ENCODE measurements at regions not wholly inside any gene's neighbourhood (a gene's known extent, or its start where the extent isn't known, plus 50 kb on each side); places are given as distances from the start of the nearest gene placed in this dataset.
A peak's percentile ranks its signal among the peaks of the same experiment; 100 is the strongest.
"Not testable (repeated sequence)": the region's sequence is repeated elsewhere in the genome, so short reads cannot be mapped to it uniquely, and the experiment has no call there.

DNA sequence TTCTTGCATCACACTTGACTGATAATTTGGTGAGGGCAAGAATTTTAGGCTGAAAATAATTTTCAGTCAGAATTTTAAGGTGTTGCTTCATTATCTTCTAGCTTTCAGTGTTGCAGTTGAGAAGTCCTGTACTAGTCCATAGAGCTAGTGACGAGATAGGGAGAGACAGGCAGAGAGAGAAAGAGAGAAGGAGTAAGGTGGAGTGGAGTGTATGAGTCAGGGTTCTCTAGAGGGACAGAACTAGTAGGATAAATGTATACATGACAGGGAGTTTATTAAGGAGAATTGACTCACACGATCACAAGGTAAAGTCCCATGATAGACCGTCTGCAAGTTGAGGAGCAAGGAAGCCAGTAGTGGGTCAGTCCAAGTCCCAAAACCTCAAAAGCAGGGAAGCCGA lies 127.2 kb downstream of the UTP18 start:
- DNase-seq (ENCODE audit: extremely low read depth in 1 of 2, low read depth in 1 of 2) = no peak

GRCh38 chr17:51387986-51388385 lies 127.6 kb downstream of the UTP18 start:
- DNase-seq (ENCODE audit: extremely low read depth in 1 of 2, low read depth in 1 of 2) = no peak

GRCh38 chr17:51389875-51390274 lies 129.5 kb downstream of the UTP18 start:
- DNase-seq (ENCODE audit: extremely low read depth in 1 of 2, low read depth in 1 of 2) = no peak

- no peak for DNase-seq (ENCODE audit: extremely low read depth in 1 of 2, low read depth in 1 of 2)
Observed at GRCh38 chr17:51391982-51392654, 131.8 kb downstream of the UTP18 start.

DNA sequence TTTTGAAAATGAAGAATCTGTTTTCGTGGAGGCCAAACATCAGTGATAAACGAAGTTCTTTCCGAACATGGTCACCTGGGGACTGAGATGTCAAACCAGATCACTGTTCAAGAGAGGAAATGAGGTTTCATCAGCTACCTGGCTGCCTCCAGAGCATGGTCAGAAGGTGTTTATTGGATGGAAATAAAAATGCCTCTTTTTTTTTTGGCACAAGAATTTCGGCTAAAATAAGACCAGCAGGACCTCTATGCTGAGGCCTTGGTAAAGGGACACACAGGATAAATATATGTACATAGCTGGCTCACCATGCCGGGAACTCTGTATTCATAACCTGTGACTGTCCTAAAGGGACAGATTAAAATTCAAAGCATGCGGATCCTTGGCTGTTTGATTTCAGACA lies 135.3 kb downstream of the UTP18 start:
- DNase-seq (ENCODE audit: extremely low read depth in 1 of 2, low read depth in 1 of 2) = no peak

- DNase-seq (ENCODE audit: extremely low read depth in 1 of 2, low read depth in 1 of 2) = no peak
Observed at GRCh38 chr17:51397361-51398127, 137.2 kb downstream of the UTP18 start.

DNA sequence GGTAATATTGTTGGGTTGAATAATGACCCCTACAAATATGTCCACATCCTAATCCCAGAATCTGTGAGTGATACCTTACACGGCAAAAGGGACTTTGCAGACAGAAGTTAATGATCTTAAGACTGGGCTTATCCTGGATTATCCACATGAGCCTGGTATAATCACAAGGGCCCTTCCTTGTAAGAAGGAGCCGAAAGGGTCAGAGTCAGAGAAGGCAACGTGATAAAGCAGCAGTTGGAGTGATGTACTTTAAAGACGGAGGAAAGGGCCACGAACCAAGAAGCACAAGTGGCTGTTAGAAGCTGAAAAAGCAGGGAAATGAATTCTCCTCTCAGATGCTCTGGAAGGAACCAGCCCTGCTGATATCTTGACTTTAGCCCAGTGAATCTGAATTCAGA lies 137.8 kb downstream of the UTP18 start:
- DNase-seq (ENCODE audit: extremely low read depth in 1 of 2, low read depth in 1 of 2) = no peak

DNA sequence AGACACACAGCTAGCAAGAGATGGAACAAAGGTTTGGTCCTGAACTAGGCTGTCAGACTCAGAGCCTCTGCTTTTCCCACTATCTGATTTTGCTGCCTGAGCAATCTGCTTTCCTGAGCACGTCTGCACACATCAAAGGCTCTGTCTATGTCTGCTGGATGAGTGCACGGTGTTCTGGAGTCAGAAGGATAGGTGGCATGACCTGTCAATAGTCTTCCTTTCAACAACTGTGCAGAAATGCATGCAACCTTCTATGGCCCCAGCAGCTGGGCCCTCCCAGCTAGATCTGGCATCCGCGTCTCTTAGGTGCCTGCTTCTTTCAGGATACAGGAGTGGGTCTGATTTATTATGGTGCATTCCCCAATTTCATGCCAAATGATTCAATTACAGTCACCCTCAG lies 138.3 kb downstream of the UTP18 start:
- no peak for DNase-seq (ENCODE audit: extremely low read depth in 1 of 2, low read depth in 1 of 2)

GRCh38 chr17:51401279-51401678 lies 140.9 kb downstream of the UTP18 start:
- no peak for DNase-seq (ENCODE audit: extremely low read depth in 1 of 2, low read depth in 1 of 2)

GRCh38 chr17:51402899-51403298 lies 142.6 kb downstream of the UTP18 start:
- no peak for DNase-seq (ENCODE audit: extremely low read depth in 1 of 2, low read depth in 1 of 2)

- DNase-seq (ENCODE audit: extremely low read depth in 1 of 2, low read depth in 1 of 2) = no peak
Observed at GRCh38 chr17:51407576-51407975, 147.2 kb downstream of the UTP18 start.

GRCh38 chr17:51419476-51419875 lies 159.1 kb downstream of the UTP18 start:
- no peak for DNase-seq (ENCODE audit: extremely low read depth in 1 of 2, low read depth in 1 of 2)

- DNase-seq (ENCODE audit: extremely low read depth in 1 of 2, low read depth in 1 of 2) = no peak
Observed at GRCh38 chr17:51421525-51421924, 161.2 kb downstream of the UTP18 start.

GRCh38 chr17:51422634-51423033 lies 162.3 kb downstream of the UTP18 start:
- no peak for DNase-seq (ENCODE audit: extremely low read depth in 1 of 2, low read depth in 1 of 2)

DNA sequence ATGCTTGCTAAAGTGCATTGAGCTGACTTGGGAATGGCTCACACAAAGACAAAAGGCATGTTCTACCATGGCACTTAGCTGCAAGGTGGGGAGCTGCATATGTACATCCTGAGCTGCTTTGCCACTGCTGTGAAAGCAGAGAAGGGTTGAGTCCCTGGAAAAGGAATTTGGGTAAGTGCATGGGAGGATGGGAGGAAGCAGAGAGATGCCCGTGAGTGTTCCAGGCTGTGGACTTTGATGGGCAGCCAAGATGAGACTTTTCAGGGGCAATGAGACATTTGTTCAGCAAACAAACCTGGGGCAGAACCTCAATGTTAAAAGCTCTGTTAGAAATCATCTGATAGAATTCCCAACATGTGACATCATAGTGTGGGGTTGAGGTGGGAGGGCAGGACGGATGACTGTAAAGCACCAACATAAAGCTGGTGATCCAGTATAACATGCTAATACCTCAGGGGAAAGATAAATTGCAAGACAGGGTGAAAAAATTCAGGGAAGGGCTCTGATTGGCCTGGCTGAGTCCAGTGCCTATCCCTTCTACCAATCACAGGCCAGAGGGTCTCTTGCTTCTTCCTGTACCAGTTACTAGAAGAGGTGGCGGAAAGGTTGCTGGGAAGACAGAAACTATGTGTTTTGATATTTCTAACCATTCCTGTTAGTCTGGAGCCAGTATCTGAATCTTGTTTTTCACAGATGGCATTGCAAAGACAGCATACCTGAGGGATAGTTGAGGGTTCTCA lies 163.2 kb downstream of the UTP18 start:
- no peak for DNase-seq (ENCODE audit: extremely low read depth in 1 of 2, low read depth in 1 of 2)

DNA sequence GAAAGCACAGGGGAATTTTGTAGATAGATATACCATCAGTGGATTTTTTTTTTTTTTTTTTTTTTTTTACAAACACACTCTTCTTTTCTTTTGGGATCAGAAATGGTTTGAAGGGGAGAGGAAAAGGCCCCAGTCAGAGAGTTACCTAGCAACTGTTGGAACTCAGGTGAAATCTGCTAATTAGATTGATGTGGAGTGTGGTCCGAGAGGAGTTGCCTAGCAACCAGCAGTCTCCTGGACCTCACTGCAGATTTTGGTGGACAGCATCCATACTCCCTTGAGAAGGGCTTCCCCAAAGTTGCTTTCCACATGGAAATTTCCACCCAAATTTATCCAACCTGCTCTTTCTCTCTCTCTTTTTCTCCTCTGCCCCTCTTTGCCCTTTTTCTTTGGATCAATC lies 165.4 kb downstream of the UTP18 start:
- no peak for DNase-seq (ENCODE audit: extremely low read depth in 1 of 2, low read depth in 1 of 2)

DNA sequence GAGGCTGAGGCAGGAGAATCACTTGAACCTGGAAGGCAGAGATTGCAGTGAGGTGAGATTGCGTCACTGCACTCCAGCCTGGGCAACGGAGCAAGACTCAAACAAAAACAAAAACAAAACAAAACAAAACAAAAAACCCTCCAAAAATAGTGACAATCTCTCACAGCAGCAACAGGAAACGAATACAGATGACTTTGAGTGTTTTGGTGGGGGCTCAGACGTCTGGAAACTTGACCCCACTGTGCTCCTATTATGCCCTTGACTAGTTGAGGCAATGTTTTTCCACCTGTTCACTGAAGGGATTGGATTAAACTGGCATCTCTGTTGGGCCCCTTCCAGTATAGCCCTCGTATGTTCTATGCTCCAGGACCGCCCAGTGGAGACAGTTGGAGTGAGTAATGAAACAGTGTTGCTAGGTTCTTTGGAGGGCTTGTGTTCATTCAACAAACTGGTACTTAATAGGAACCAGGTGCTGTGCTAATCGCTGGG lies 167.0 kb downstream of the UTP18 start:
- no peak for DNase-seq (ENCODE audit: extremely low read depth in 1 of 2, low read depth in 1 of 2)

DNA sequence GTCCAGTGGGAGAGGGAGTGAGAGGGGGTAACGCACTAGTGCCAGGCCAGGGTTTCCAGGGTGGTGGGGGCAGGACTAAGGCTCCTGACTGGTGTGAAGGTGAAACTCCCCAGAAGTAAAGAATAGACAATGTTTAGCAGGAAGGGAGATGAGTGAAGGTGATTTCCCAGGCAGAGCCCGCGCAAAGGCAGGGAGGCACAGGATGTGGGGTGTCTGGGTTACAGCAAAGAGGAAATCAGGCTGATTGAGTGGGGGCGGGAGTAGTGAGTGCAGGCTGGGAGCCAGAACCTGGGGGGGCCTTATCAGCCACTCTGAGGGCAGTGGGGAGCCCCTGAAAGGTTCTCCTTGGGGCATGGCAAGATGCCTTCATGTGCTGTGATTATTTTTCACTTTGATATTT lies 167.5 kb downstream of the UTP18 start:
- peak; percentile 6 to 36 for DNase-seq (ENCODE audit: extremely low read depth in 1 of 2, low read depth in 1 of 2)

DNA sequence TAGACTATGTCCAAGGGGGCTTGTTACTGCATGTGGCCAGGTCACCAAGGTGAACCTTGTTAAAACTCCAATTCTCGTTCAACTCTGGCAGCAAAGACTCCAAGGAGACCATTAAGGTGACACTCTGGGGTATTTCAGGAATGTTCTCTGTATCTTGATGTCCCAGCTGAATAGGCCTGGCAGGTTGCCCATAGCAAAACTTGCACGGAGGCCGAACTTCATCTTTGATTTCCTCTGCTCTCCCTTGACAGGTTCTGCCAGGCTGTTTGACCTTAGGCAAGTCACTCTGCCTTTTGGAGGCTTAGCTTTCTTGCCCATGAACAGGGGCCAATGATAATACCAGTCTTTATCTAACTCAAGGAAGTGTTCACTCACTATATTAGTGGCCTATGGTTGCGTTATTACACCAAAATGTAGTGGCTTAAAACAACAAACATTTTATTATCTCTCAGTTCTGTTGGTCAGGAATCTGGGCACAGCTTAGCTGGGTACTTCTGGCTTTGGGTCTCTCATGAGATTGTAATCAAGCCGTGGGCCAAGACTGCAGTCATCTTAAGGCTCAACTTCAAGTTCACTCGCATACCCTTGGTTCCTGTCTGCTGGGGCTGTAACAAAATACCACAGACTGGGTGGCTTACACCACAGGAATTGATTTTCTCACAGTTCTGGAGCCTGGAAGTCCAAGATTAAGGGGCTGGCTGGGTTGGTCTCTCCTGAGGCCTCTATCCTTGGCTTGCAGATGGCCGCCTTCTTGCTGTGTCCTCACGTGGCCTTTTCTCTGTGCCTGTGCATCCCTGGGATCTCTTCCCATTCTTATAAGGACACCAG lies 168.5 kb downstream of the UTP18 start:
- DNase-seq (ENCODE audit: extremely low read depth in 1 of 2, low read depth in 1 of 2) = no peak

- not testable (repeated sequence) for DNase-seq (ENCODE audit: extremely low read depth in 1 of 2, low read depth in 1 of 2)
Observed at GRCh38 chr17:51429938-51430337, 169.6 kb downstream of the UTP18 start.

GRCh38 chr17:51430591-51430990 lies 170.2 kb downstream of the UTP18 start:
- DNase-seq (ENCODE audit: extremely low read depth in 1 of 2, low read depth in 1 of 2) = no peak

Measured in stimulated activated CD8-positive, alpha-beta memory T cell treated with anti-CD3 and anti-CD28 coated beads, Interleukin-7, amount 100 ng/mL, for 48 hours (primary cell).